VCaP (cell line): ENCODE measurements at regions not wholly inside any gene's neighbourhood (a gene's known extent, or its start where the extent isn't known, plus 50 kb on each side); places are given as distances from the start of the nearest gene placed in this dataset.

ENCODE experiments used
- H3K27ac ChIP-seq: fragments of 450-650 bp; 2 replicates; pipeline ENCODE4 v1.5.1; 2017
- CTCF ChIP-seq: fragments of 450-650 bp; conservative IDR thresholded peaks from 2 replicates; pipeline ENCODE4 v1.5.1; 2017; ENCODE audit warnings: mild to moderate bottlenecking, moderate library complexity

DNA sequence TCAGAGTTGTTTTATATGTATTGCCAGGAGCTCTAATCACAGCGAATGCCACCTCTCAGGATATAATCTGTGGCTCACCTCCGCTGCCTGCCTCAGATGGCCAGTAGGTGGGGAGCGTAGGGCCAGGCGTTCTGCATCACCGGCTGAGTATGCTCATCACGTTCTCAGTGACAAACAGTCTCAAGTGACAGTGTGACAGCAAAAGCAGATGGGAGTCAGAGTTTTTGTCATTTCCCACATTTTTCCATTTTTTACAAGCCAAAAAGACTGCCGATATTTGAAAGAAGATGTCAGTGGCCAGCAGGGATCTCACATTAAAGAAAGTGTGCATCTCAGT is 208.7 kb downstream of the ALDH8A1 start:
- TF ChIP-seq CTCF = peak; percentile 73
- no peak overlapping the region for H3K27ac ChIP-seq

DNA sequence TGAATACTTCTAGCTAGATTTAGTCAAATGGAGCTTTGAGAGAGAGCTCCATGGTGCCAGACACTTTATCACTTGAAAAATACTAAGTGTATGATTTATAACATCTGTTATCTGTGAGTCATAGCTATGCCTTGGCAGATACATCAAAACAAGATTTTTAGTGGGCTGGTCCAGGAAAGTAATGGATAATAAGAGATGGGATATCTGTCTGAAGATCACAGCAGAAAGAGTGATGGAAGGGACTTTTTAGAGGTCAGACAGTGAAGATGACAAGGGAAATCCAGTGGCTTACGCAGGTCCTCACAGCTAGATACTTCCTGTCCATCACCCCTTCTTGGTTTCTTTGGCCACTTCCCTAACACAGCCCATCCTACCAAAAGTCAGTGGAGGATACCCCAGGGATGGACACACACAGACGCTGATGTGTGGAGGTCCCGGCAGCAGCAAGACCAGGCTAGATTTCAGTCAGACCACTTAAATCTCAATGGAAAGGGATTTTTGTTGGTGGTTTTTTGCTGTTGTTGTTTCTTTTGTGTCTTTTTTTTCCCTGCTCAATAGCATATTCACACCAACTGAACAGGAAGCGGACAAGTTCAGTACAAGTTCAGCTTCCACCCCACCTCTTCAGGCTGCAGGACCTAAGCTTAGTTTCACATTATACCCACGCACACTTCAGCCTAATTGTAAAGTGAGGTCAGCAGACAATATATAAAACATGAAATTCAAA is 209.3 kb downstream of the ALDH8A1 start:
- TF ChIP-seq CTCF = no peak
- H3K27ac ChIP-seq = no peak overlapping the region

DNA sequence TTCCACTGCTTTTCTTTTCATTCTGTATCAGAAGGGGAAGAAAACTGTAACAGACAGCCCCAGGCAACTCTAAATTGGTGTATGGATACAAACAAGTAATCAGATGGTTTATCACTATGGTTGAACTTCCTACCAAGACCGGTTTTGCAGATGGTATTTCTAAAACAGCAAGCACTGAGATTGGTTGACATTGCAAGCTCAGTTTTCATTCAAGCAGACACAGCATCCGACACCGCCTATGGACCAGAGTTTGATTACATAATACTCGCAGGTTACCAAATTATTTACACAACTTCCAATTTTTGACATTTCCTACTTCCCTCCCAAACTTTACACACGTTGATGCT is 209.9 kb downstream of the ALDH8A1 start:
- no peak for TF ChIP-seq CTCF
- no peak overlapping the region for H3K27ac ChIP-seq

- no peak overlapping the region for H3K27ac ChIP-seq
- TF ChIP-seq CTCF = no peak
Measured at GRCh38 chr6:134739299-134740026, 210.4 kb downstream of the ALDH8A1 start.

DNA sequence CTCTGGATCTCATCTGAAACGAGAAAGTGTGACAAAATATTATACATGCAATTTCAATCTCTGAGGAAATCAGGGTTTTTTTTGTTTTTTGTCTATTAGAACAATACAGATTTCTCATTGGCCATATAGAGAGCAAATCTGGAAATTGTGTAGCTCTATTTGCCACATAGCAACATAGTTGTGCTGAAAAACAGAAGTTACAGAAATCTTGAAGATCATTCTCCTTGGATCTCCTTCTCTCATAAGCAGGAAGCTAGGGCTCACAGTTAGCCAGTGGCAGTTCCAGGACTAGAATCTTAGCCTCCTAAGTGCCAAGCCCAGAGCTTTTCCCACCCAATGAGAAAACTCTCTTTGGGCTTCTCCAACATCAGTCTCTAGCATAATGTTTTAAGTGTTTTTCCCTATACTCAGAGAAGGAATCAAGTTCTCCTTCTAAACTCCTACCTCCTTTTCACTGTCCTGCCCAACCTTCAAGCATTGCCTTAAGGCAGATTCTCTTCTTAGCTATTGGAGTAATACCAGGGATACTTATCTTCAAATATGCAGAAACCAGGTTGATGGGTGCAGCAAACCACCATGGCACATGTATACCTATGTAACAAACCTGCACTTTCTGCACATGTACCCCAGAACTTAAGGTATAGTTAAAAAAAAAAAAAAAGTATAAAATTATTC is 211.6 kb downstream of the ALDH8A1 start:
- no peak for TF ChIP-seq CTCF
- no peak overlapping the region for H3K27ac ChIP-seq

DNA sequence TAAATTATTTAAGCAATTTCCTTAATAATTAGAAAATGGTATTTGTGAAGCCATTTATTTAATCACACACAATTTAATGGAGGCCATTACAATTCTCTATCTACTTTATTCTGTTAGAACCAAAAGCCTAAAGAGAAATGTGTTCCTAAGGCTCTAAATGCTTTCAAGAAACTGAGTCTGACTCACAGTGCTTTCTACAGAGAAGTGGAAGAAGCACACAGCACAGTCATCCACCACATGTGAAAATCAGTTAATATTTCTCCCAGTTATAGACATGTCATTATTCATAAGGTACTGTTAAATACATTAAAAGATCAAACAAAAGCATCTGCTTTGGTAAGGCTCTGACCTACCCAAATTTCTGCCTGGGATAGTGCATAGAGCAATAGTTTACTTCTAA is 214.4 kb downstream of the ALDH8A1 start:
- H3K27ac ChIP-seq = no peak overlapping the region
- no peak for TF ChIP-seq CTCF

DNA sequence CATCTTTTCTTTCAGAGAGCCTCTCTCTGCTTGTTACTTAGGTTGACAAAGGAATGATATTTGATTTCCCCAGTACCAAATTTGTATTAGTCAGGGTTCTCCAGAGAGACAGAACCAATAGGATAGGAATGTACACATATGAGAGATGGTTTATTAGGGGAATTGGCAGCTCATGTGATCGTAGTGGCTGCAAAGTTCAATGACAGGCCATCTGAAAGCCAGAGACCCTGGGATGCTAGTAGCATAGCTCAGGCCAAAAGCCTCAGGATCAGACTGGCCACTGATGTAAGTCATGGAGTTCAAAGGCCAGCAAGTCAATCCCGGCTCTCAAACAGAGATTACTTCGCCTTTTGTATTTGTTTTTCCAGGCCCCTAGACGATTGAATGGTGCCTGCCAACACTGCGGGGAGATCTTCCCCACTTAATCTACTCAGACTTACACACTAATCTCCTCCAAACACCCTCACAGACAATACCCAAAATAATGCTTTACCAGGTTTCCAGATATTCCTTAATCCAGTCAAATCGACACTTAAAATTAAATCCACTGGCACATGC is 215.5 kb downstream of the ALDH8A1 start:
- H3K27ac ChIP-seq = no peak overlapping the region
- no peak for TF ChIP-seq CTCF
